ENCODE measurements at regions not wholly inside any gene's neighbourhood (a gene's known extent, or its start where the extent isn't known, plus 50 kb on each side); places are given as distances from the start of the nearest gene placed in this dataset.
A peak's percentile ranks its signal among the peaks of the same experiment; 100 is the strongest.

GRCh38 chr17:68184816-68185436 lies 62.9 kb upstream of the AMZ2 start:
- DNase-seq (ENCODE audit: low spot score), result peak; percentile 68

GRCh38 chr17:68185820-68186219 lies 62.0 kb upstream of the AMZ2 start:
- no peak for DNase-seq (ENCODE audit: low spot score)

- no peak for DNase-seq (ENCODE audit: low spot score)
These were observed 57.3 kb upstream of the AMZ2 start for GRCh38 chr17:68190495-68190894.

GRCh38 chr17:68195667-68196393 lies 52.0 kb upstream of the AMZ2 start:
- no peak for DNase-seq (ENCODE audit: low spot score)

- no peak for DNase-seq (ENCODE audit: low spot score)
These were observed 51.3 kb upstream of the AMZ2 start for GRCh38 chr17:68196394-68197090.

GRCh38 chr17:68197091-68197996 lies 50.5 kb upstream of the AMZ2 start:
- peak; percentile 43 for DNase-seq (ENCODE audit: low spot score)

- DNase-seq (ENCODE audit: low spot score), result no peak
These were observed 49.6 kb upstream of the AMZ2 start for GRCh38 chr17:68197997-68198930.
